H1 (cell line): ENCODE measurements at regions not wholly inside any gene's neighbourhood (a gene's known extent, or its start where the extent isn't known, plus 50 kb on each side); places are given as distances from the start of the nearest gene placed in this dataset.

ENCODE experiments used
- CTCF ChIA-PET: fragments of 300-600 bp; sonication (Branson Sonifier 250); formaldehyde crosslinking; loops from one replicate; lab custom pipeline; 2021; ENCODE audit not compliant: partially characterized antibody; lab: Charles Lee
- POLR2A ChIA-PET: fragments of 300-600 bp; sonication (Branson Sonifier 250); formaldehyde crosslinking; loops from one replicate; lab custom pipeline; 2021; ENCODE audit warnings: inconsistent platforms; ENCODE audit not compliant: partially characterized antibody; lab: Charles Lee
- DNase-seq, 2 experiments: peaks; one replicate each; pipeline versions ENCODE4 v3.0.0 to v3.0.0-alpha.2; 2010 to 2022; ENCODE audit warnings: low spot score in 2 of 2, low read depth in 1 of 2, mixed read lengths in 1 of 2
- FAIRE-seq: peaks from 2 replicates; lab custom pipeline; 2011; peaks lifted over from hg19 to GRCh38; lab: Jason Lieb, UNC
- H2AFZ ChIP-seq: 2 replicates; pipeline ENCODE4 v1.8.1; 2012; ENCODE audit warnings: low read length, inconsistent platforms
- H2AK5ac ChIP-seq: 2 replicates; pipeline ENCODE4 v1.6.1; 2013; ENCODE audit warnings: low read depth, low read length
- H2BK120ac ChIP-seq: replicated peaks from 2 replicates; pipeline ENCODE3; 2013; ENCODE audit warnings: low read depth, low read length, inconsistent platforms
- H2BK12ac ChIP-seq: 2 replicates; pipeline ENCODE4 v1.6.1; 2013; ENCODE audit warnings: low read depth, low read length
- H2BK15ac ChIP-seq: 2 replicates; pipeline ENCODE4 v1.6.1; 2013; ENCODE audit warnings: low read length
- H2BK20ac ChIP-seq: 2 replicates; pipeline ENCODE4 v1.6.1; 2013; ENCODE audit warnings: low read length
- H2BK5ac ChIP-seq: 2 replicates; pipeline ENCODE4 v1.6.1; 2013; ENCODE audit warnings: low read depth, low read length
- H3K14ac ChIP-seq: 2 replicates; pipeline ENCODE4 v1.6.1; 2013; ENCODE audit warnings: inconsistent platforms; ENCODE audit not compliant: insufficient read length
- H3K18ac ChIP-seq: 2 replicates; pipeline ENCODE4 v1.6.1; 2013; ENCODE audit warnings: low read length; ENCODE audit errors: extremely low read depth
- H3K23ac ChIP-seq: 2 replicates; pipeline ENCODE4 v1.6.1; 2013; ENCODE audit warnings: inconsistent platforms; ENCODE audit not compliant: insufficient read length
- H3K23me2 ChIP-seq: 2 replicates; pipeline ENCODE4 v1.6.1; 2013; ENCODE audit warnings: low read depth, low read length
- H3K27ac ChIP-seq: 2 replicates; pipeline ENCODE4 v1.6.1; 2011; ENCODE audit warnings: low read depth, low read length, inconsistent platforms
- H3K27me3 ChIP-seq, 4 experiments: replicated peaks in 1 of 4; 1 replicate in 1 of 4; 2 replicates in 3 of 4; pipeline versions ENCODE4 v1.6.1 to v1.8.1; 2011 to 2013; ENCODE audit warnings: low read length in 3 of 4, mild to moderate bottlenecking in 3 of 4, inconsistent platforms in 2 of 4, mixed read lengths in 2 of 4, moderate library complexity in 1 of 4; ENCODE audit not compliant: control insufficient read depth in 3 of 4, insufficient read depth in 3 of 4; ENCODE audit errors: extremely low read depth in 1 of 4
- H3K36me3 ChIP-seq, 4 experiments: 2 replicates each; pipeline versions ENCODE4 v1.6.1 to v1.8.1; 2011 to 2013; ENCODE audit warnings: mild to moderate bottlenecking in 4 of 4, low read length in 3 of 4, moderate library complexity in 2 of 4, control low read depth in 1 of 4, inconsistent platforms in 1 of 4; ENCODE audit not compliant: insufficient read depth in 4 of 4, control insufficient read depth in 2 of 4
- H3K4ac ChIP-seq: replicated peaks from 2 replicates; pipeline ENCODE3; 2013; ENCODE audit warnings: low read length, low read depth, mixed read lengths, inconsistent platforms; ENCODE audit not compliant: insufficient read length
- H3K4me1 ChIP-seq, 4 experiments: replicated peaks in 1 of 4; 1 replicate in 1 of 4; 2 replicates in 3 of 4; pipeline versions ENCODE4 v1.6.1 to v1.8.1; 2011 to 2013; ENCODE audit warnings: low read length in 3 of 4, inconsistent platforms in 2 of 4, mixed read lengths in 1 of 4; ENCODE audit not compliant: insufficient read depth in 4 of 4, control insufficient read depth in 3 of 4
- H3K4me2 ChIP-seq, 2 experiments: 2 replicates each; pipeline versions ENCODE4 v1.6.1 to v1.8.1; 2011 to 2013; ENCODE audit warnings: low read depth in 2 of 2, low read length in 2 of 2, control low read depth in 1 of 2, inconsistent platforms in 1 of 2, mild to moderate bottlenecking in 1 of 2; ENCODE audit not compliant: insufficient read depth in 1 of 2
- H3K4me3 ChIP-seq, 4 experiments: fragments of 200-600, 300-600 bp in 1 of 4; sonication (generic), shearing (Covaris generic), sonication (Bioruptor Twin) in 1 of 4; 2 replicates each; pipeline versions ENCODE4 v1.5.1 to v1.8.1; 2011 to 2016; ENCODE audit warnings: low read length in 4 of 4, low read depth in 3 of 4, control low read depth in 2 of 4, inconsistent platforms in 2 of 4, mild to moderate bottlenecking in 2 of 4, mixed read lengths in 1 of 4, moderate library complexity in 1 of 4; ENCODE audit not compliant: insufficient read depth in 2 of 4; ENCODE audit errors: extremely low read depth in 1 of 4
- H3K56ac ChIP-seq: replicated peaks from 2 replicates; pipeline ENCODE3; 2013; ENCODE audit warnings: low read depth, mild to moderate bottlenecking, mixed read lengths, low read length, inconsistent platforms; ENCODE audit not compliant: insufficient read length
- H3K79me1 ChIP-seq: 2 replicates; pipeline ENCODE4 v1.6.1; 2013; ENCODE audit warnings: low read depth, low read length, control low read depth
- H3K79me2 ChIP-seq, 2 experiments: 2 replicates each; pipeline versions ENCODE4 v1.6.1 to v1.8.1; 2012 to 2013; ENCODE audit warnings: low read length in 2 of 2, mild to moderate bottlenecking in 2 of 2, inconsistent platforms in 1 of 2; ENCODE audit not compliant: insufficient read depth in 2 of 2, control insufficient read depth in 1 of 2
- H3K9ac ChIP-seq, 4 experiments: replicated peaks in 1 of 4; 1 replicate in 1 of 4; 2 replicates in 3 of 4; pipeline versions ENCODE4 v1.6.1 to v1.8.1; 2011 to 2013; ENCODE audit warnings: low read depth in 3 of 4, low read length in 3 of 4, control low read depth in 2 of 4, mild to moderate bottlenecking in 2 of 4, moderate library complexity in 2 of 4, inconsistent platforms in 1 of 4; ENCODE audit errors: extremely low read depth in 1 of 4
- H3K9me3 ChIP-seq, 2 experiments: 2 replicates each; pipeline versions ENCODE4 v1.6.1 to v1.8.1; 2012 to 2013; ENCODE audit warnings: mild to moderate bottlenecking in 2 of 2, moderate library complexity in 2 of 2, control low read depth in 1 of 2, inconsistent platforms in 1 of 2, low read depth in 1 of 2, low read length in 1 of 2, mixed read lengths in 1 of 2; ENCODE audit not compliant: insufficient read depth in 2 of 2
- H4K20me1 ChIP-seq, 2 experiments: replicated peaks in 1 of 2; 2 replicates each; pipeline versions ENCODE3 to v1.8.1; 2011 to 2013; ENCODE audit warnings: inconsistent platforms in 2 of 2, low read length in 2 of 2, mild to moderate bottlenecking in 1 of 2; ENCODE audit not compliant: insufficient read depth in 2 of 2, control insufficient read depth in 1 of 2
- H4K5ac ChIP-seq: 2 replicates; pipeline ENCODE4 v1.6.1; 2013; ENCODE audit warnings: low read length, low read depth, mixed read lengths, inconsistent platforms; ENCODE audit not compliant: insufficient read length
- H4K8ac ChIP-seq: 2 replicates; pipeline ENCODE4 v1.8.0; 2013; ENCODE audit warnings: mild to moderate bottlenecking, moderate library complexity, low read length, inconsistent platforms; ENCODE audit not compliant: insufficient read depth; ENCODE audit errors: extremely low read depth
- H4K91ac ChIP-seq: replicated peaks from 2 replicates; pipeline ENCODE3; 2013; ENCODE audit warnings: low read length, mixed read lengths, inconsistent platforms; ENCODE audit not compliant: insufficient read length
- CTBP2 ChIP-seq: IDR thresholded peaks from 2 replicates; pipeline ENCODE4 v1.7.0; 2011; ENCODE audit warnings: borderline replicate concordance, mild to moderate bottlenecking, moderate library complexity, mixed read lengths, low read length; ENCODE audit not compliant: insufficient read depth, insufficient read length
- EGR1 ChIP-seq: IDR thresholded peaks from 2 replicates; pipeline ENCODE4 v1.6.1; 2011; ENCODE audit warnings: low read depth, low read length, borderline replicate concordance
- EP300 ChIP-seq, 2 experiments: IDR thresholded peaks; 1 replicate in 1 of 2; 2 replicates in 1 of 2; pipeline ENCODE4 v1.6.1; 2011 to 2012; ENCODE audit warnings: low read depth in 2 of 2, low read length in 2 of 2, mild to moderate bottlenecking in 2 of 2, borderline replicate concordance in 1 of 2, inconsistent platforms in 1 of 2, moderate library complexity in 1 of 2
- SIRT6 ChIP-seq: IDR thresholded peaks from one replicate; pipeline ENCODE4 v1.7.1; 2012; ENCODE audit warnings: low read length, inconsistent platforms
- YY1 ChIP-seq: IDR thresholded peaks from 2 replicates; pipeline ENCODE4 v1.6.1; 2011; ENCODE audit warnings: low read depth, mild to moderate bottlenecking, low read length
- WGBS, 2 experiments: shearing (Covaris generic) in 1 of 2; methylation state at CpG; one replicate each; pipeline versions ENCODE4 v1.1.6 to v1.1.7; 2013 to 2015; ENCODE audit warnings: low lambda C conversion rate in 2 of 2, mixed read lengths in 2 of 2, inconsistent platforms in 1 of 2, low coverage in 1 of 2, missing lambda C conversion rate in 1 of 2; ENCODE audit not compliant: insufficient replicate concordance in 2 of 2, insufficient coverage in 1 of 2, insufficient read length in 1 of 2; ENCODE audit errors: extremely low coverage in 1 of 2, missing lambda C conversion rate in 1 of 2; 5-methylcytosine and 5-hydroxymethylcytosine counted together
- TF ChIP-seq, protein P1 (sequence below): IDR thresholded peaks from 2 replicates; pipeline ENCODE4 v1.6.1; 2011; ENCODE audit warnings: low read length, improper control_type of control experiment
- TF ChIP-seq, protein P2 (sequence below): IDR thresholded peaks from 2 replicates; pipeline ENCODE4 v1.6.1; 2012; ENCODE audit warnings: low read length, inconsistent platforms

DNA sequence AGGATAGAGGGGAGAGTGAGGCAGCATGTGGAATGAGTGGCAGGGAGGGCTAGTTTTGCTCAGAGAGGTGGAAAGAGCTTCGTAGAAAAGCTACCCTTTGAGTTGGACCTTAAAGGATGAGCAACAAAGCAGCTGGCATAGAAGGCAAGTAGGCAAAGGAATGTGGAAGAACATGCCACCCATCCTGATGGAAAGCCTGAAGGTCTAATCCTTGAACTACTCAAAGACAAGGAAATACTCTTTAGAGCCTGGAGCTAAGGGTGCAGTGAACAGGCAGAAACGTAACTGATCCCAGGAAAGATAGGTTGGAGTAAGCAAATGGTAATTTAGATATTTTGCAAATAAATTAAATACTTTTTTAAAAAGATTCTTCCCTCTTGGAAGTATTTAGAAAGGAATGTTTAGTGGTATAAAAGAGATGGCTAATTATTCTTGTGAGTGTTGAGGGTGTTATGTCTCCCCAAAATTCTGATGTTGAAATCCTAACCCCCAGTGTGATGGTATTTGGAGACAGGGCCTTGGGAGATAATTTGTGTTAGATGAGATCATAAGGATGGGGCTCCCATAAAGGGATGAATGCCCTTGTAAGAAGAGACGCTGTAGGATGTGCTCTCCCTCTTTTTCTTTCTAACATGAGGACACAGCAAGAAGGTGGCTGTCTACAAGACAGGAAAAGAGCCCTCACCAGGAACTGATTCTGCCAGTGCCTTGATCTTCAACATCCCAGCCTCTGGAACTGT, 308.1 kb upstream of the RUNX1 start:
- no peaks in the 10 kb centered on the region for H4K20me1 ChIP-seq
- no peaks in the 10 kb centered on the region for H3K4me1 ChIP-seq
- no peak overlapping the region for H2BK20ac ChIP-seq
- no peak overlapping the region for H3K27ac ChIP-seq
- H2BK12ac ChIP-seq = no peak overlapping the region
- H2BK120ac ChIP-seq = no peak overlapping the region
- ChIA-PET CTCF (no interaction called here), POLR2A (no interaction called here)
- TF ChIP-seq EP300 (IDR thresholded peaks at IDR 0.05; ENCODE audit: borderline replicate concordance in 1 of 2, low read depth in 2 of 2, low read length in 2 of 2) (no peak), YY1 (no peak), SIRT6 (no peak), EGR1 (no peak), CTBP2 (no peak)
- TF ChIP-seq, protein P1, sequence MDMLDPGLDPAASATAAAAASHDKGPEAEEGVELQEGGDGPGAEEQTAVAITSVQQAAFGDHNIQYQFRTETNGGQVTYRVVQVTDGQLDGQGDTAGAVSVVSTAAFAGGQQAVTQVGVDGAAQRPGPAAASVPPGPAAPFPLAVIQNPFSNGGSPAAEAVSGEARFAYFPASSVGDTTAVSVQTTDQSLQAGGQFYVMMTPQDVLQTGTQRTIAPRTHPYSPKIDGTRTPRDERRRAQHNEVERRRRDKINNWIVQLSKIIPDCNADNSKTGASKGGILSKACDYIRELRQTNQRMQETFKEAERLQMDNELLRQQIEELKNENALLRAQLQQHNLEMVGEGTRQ = no peak
- TF ChIP-seq, protein P2, sequence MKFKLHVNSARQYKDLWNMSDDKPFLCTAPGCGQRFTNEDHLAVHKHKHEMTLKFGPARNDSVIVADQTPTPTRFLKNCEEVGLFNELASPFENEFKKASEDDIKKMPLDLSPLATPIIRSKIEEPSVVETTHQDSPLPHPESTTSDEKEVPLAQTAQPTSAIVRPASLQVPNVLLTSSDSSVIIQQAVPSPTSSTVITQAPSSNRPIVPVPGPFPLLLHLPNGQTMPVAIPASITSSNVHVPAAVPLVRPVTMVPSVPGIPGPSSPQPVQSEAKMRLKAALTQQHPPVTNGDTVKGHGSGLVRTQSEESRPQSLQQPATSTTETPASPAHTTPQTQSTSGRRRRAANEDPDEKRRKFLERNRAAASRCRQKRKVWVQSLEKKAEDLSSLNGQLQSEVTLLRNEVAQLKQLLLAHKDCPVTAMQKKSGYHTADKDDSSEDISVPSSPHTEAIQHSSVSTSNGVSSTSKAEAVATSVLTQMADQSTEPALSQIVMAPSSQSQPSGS = no peak
- no peak overlapping the region for H3K4me2 ChIP-seq
- no peak for FAIRE-seq
- 92% methylated on average over 3 of the region's 3 CpGs; no CpG with 5 or more reads in 1 of the 2 experiments for WGBS, 2 experiments
- no peaks in the 10 kb centered on the region for H3K9me3 ChIP-seq
- H3K27me3 ChIP-seq = no peaks in the 10 kb centered on the region
- no peak overlapping the region for H2BK5ac ChIP-seq
- no peak overlapping the region for H3K23ac ChIP-seq
- H3K14ac ChIP-seq = no peak overlapping the region
- H3K23me2 ChIP-seq = no peaks in the 10 kb centered on the region
- no peaks in the 10 kb centered on the region for H3K79me2 ChIP-seq
- H3K36me3 ChIP-seq = no peaks in the 10 kb centered on the region
- H4K91ac ChIP-seq = no peak overlapping the region
- H3K4ac ChIP-seq = no peak overlapping the region
- no peak overlapping the region for H2BK15ac ChIP-seq
- no peak overlapping the region for H3K4me3 ChIP-seq
- H4K8ac ChIP-seq = no peak overlapping the region
- DNase-seq = no peak
- no peak overlapping the region for H3K9ac ChIP-seq
- no peak overlapping the region for H2AK5ac ChIP-seq
- H2AFZ ChIP-seq = no peak overlapping the region
- no peaks in the 10 kb centered on the region for H3K79me1 ChIP-seq
- no peak overlapping the region for H4K5ac ChIP-seq
- no peak overlapping the region for H3K18ac ChIP-seq
- no peak overlapping the region for H3K56ac ChIP-seq
